ENCODE measurements at regions not wholly inside any gene's neighbourhood (a gene's known extent, or its start where the extent isn't known, plus 50 kb on each side); places are given as distances from the start of the nearest gene placed in this dataset.

DNA sequence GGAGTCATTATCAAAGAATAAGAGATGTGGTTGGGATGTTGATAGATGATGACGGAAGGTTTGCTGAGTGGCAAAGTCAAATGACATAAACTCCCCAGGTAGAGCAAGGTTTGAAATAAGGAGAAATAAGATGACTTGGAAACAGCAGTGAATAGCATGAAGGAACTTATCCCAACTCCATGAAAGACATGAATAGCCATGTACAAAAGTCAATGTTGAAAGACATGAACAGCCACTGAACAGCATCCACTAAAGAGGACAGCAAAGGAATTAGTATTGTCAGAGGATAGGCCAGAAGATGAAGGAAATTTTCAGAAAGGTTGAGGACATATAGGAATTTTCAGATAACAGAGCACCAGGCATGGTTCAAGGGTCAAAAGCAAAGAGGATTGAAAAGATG is 286.0 kb upstream of the FBXL7 start:
- no peak overlapping the region for H3K4me3 ChIP-seq
- H3K4me1 ChIP-seq (replicated peaks in 1 of 2), result no peaks in the 10 kb centered on the region
- intact Hi-C loops (cut with DNase I), result no loop called here
- TF ChIP-seq CTCF (IDR thresholded peaks at IDR 0.05) (no peak), POLR2A (IDR thresholded peaks at IDR 0.05) (no peak)
- H3K27ac ChIP-seq, result no peak overlapping the region
- H3K9me3 ChIP-seq (replicated peaks in 1 of 3), result no peaks in the 10 kb centered on the region
- no peaks in the 10 kb centered on the region for H3K27me3 ChIP-seq
- 92 to 100% (median 98%) methylated on average over 1 of the region's 1 CpG for WGBS, 4 donors
- no peak for DNase-seq
- no peaks in the 10 kb centered on the region for H3K36me3 ChIP-seq (replicated peaks in 1 of 2)

DNA sequence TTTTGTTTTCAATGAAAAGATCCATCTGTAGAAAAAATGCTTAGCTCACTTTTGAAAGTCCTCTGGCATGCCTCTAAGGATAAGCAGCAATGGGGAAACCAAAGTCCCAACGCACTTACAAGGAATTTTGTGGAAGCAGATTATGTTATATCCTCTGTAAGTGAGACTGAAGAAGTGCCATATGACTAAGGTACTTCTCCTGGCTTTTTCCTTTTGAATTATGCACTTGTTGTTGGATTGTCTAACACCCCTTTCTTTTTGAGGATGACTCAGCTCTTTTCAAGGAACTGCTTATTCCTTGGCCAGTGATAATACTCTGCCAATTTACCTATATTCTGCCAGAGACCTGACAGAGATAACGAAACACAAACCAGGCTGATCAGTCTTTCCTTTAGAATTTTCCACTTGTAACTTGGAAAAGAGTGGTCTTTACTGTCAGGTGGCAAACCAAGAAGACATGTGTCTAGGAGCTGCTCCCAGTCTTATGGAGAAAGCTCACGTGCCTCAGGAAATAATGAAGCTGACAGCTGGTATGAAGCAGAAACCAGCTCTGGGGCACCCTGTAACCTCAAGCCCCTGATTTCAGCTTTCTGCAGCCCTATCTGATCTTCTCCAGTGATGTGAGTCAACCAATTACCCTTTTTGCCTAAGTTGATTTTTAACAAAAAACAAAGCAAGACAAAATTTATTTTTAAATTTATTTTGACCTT is 290.8 kb upstream of the FBXL7 start:
- Histone ChIP-seq H3K9me3 (replicated peaks in 1 of 3) (no peaks in the 10 kb centered on the region), H3K27ac (no peak overlapping the region), H3K36me3 (replicated peaks in 1 of 2) (no peaks in the 10 kb centered on the region), H3K4me1 (replicated peaks in 1 of 2) (no peaks in the 10 kb centered on the region), H3K4me3 (no peak overlapping the region), H3K27me3 (no peaks in the 10 kb centered on the region)
- no peak for TF ChIP-seq CTCF (IDR thresholded peaks at IDR 0.05)
- TF ChIP-seq POLR2A (IDR thresholded peaks at IDR 0.05), result no peak
- intact Hi-C loops (cut with DNase I), result no loop called here
- no peak for DNase-seq
- WGBS, 4 donors, result 50 to 72% (median 68%) methylated on average over 3 of the region's 3 CpGs

- Histone ChIP-seq H3K4me1 (replicated peaks in 1 of 2) (no peaks in the 10 kb centered on the region), H3K36me3 (replicated peaks in 1 of 2) (no peaks in the 10 kb centered on the region), H3K27me3 (no peaks in the 10 kb centered on the region), H3K27ac (no peak overlapping the region), H3K9me3 (replicated peaks in 1 of 3) (no peaks in the 10 kb centered on the region), H3K4me3 (no peak overlapping the region)
- WGBS, 4 donors, result 78 to 96% (median 83%) methylated on average over 1 of the region's 1 CpG
- no peak for TF ChIP-seq CTCF (IDR thresholded peaks at IDR 0.05)
- no peak for TF ChIP-seq POLR2A (IDR thresholded peaks at IDR 0.05)
- intact Hi-C loops (cut with DNase I), result no loop called here
- no peak for DNase-seq
Measured at GRCh38 chr5:15206133-15206532, 293.8 kb upstream of the FBXL7 start.

GRCh38 chr5:15203376-15203775 is 296.6 kb upstream of the FBXL7 start:
- 76 to 100% (median 87%) methylated on average over 1 of the region's 1 CpG for WGBS, 4 donors
- Histone ChIP-seq H3K36me3 (replicated peaks in 1 of 2) (no peaks in the 10 kb centered on the region), H3K9me3 (replicated peaks in 1 of 3) (no peaks in the 10 kb centered on the region), H3K27ac (no peak overlapping the region), H3K4me1 (replicated peaks in 1 of 2) (no peaks in the 10 kb centered on the region), H3K27me3 (no peaks in the 10 kb centered on the region), H3K4me3 (no peak overlapping the region)
- intact Hi-C loops (cut with DNase I), result no loop called here
- no peak for DNase-seq
- TF ChIP-seq CTCF (IDR thresholded peaks at IDR 0.05) (no peak), POLR2A (IDR thresholded peaks at IDR 0.05) (no peak)
